B cell (primary cell): ENCODE measurements at regions not wholly inside any gene's neighbourhood (a gene's known extent, or its start where the extent isn't known, plus 50 kb on each side); places are given as distances from the start of the nearest gene placed in this dataset.

Experiments
- ATAC-seq: fragments of 200-7000 bp; cut with Tn5 transposase; one replicate; pipeline ENCODE4 v1.10.0; 2021; ENCODE audit warnings: low read depth, mild to moderate bottlenecking, moderate number of reproducible peaks, moderate library complexity
- CTCF ChIA-PET: fragments of 350-600 bp; sonication (Branson Sonifier 250); formaldehyde crosslinking; loops from one replicate; lab custom pipeline; 2021; ENCODE audit warnings: antibody characterized with exemption, inconsistent platforms; lab: Charles Lee
- POLR2A ChIA-PET: fragments of 350-600 bp; sonication (Branson Sonifier 250); formaldehyde crosslinking; loops from one replicate; lab custom pipeline; 2021; ENCODE audit warnings: antibody characterized with exemption; lab: Charles Lee
- DNase-seq: peaks from one replicate; pipeline ENCODE4 v3.0.0; 2013
- H2AFZ ChIP-seq: 2 replicates; pipeline ENCODE4 v1.6.1; 2012; ENCODE audit warnings: mild to moderate bottlenecking, low read depth, low read length; ENCODE audit not compliant: insufficient read depth, poor library complexity, severe bottlenecking
- H3K27ac ChIP-seq, 2 donors: 1 replicate in 1 of 2; 2 replicates in 1 of 2; pipeline ENCODE4 v1.5.1; 2012 to 2013; ENCODE audit warnings: low read length in 2 of 2, mild to moderate bottlenecking in 2 of 2, moderate library complexity in 1 of 2
- H3K27me3 ChIP-seq, 4 experiments: fragments of 200-600 bp in 1 of 4; sonication (generic) in 1 of 4; replicated peaks in 1 of 4; 1 replicate in 2 of 4; 2 replicates in 2 of 4; pipeline versions ENCODE4 v1.6.1 to v1.7.0; 2013 to 2016; ENCODE audit warnings: low read length in 3 of 4, mild to moderate bottlenecking in 2 of 4, mixed read lengths in 1 of 4, moderate library complexity in 1 of 4; ENCODE audit not compliant: insufficient read depth in 4 of 4, control insufficient read depth in 3 of 4; ENCODE audit errors: control extremely low read depth in 1 of 4
- H3K36me3 ChIP-seq, 2 experiments: replicated peaks in 1 of 2; 1 replicate in 1 of 2; 2 replicates in 1 of 2; pipeline versions ENCODE4 v1.6.1 to v1.7.1; 2013; ENCODE audit warnings: low read length in 1 of 2; ENCODE audit not compliant: insufficient read depth in 2 of 2, control insufficient read depth in 1 of 2; ENCODE audit errors: control extremely low read depth in 1 of 2, extremely low read depth in 1 of 2
- H3K4me1 ChIP-seq, 2 donors: fragments of 200-600 bp in 1 of 2; sonication (generic) in 1 of 2; 1 replicate in 1 of 2; 2 replicates in 1 of 2; pipeline versions ENCODE4 v1.5.1 to v1.6.1; 2013 to 2017; ENCODE audit warnings: low read length in 2 of 2; ENCODE audit not compliant: control insufficient read depth in 2 of 2, insufficient read depth in 2 of 2
- H3K4me2 ChIP-seq: replicated peaks from 2 replicates; pipeline ENCODE3; 2012; ENCODE audit warnings: mild to moderate bottlenecking, low read depth, low read length; ENCODE audit not compliant: poor library complexity, severe bottlenecking
- H3K4me3 ChIP-seq, 5 experiments: fragments of 200-600 bp in 1 of 5; sonication (generic) in 1 of 5; 1 replicate in 3 of 5; 2 replicates in 2 of 5; pipeline versions ENCODE4 v1.5.1 to v1.7.0; 2011 to 2016; ENCODE audit warnings: low read length in 4 of 5, mild to moderate bottlenecking in 4 of 5, low read depth in 2 of 5, control low read depth in 1 of 5, moderate library complexity in 1 of 5; ENCODE audit not compliant: insufficient read depth in 1 of 5; ENCODE audit errors: control extremely low read depth in 1 of 5, extremely low read depth in 1 of 5
- H3K79me2 ChIP-seq: fragments of 200-600 bp; sonication (generic); one replicate; pipeline ENCODE4 v1.6.0; 2016; ENCODE audit warnings: low read length; ENCODE audit not compliant: control insufficient read depth, insufficient read depth
- H3K9ac ChIP-seq: fragments of 200-600 bp; sonication (generic); 2 replicates; pipeline ENCODE4 v1.6.1; 2017; ENCODE audit warnings: mild to moderate bottlenecking, low read length, moderate library complexity
- H3K9me3 ChIP-seq, 3 donors: one replicate each; pipeline versions ENCODE4 v1.6.1 to v1.7.1; 2013; ENCODE audit warnings: low read length in 2 of 3; ENCODE audit not compliant: control insufficient read depth in 2 of 3, insufficient read depth in 1 of 3; ENCODE audit errors: control extremely low read depth in 1 of 3
- H4K20me1 ChIP-seq: 2 replicates; pipeline ENCODE4 v1.6.0; 2012; ENCODE audit warnings: mild to moderate bottlenecking, low read length; ENCODE audit not compliant: insufficient read depth, control insufficient read depth, poor library complexity, severe bottlenecking
- H3K27ac Mint-ChIP-seq: one replicate; pipeline ENCODE4 v1.8.0; 2021; ENCODE audit warnings: mixed read lengths
- H3K27me3 Mint-ChIP-seq: one replicate; pipeline ENCODE4 v1.8.0; 2021; ENCODE audit warnings: mixed read lengths
- H3K4me1 Mint-ChIP-seq: one replicate; pipeline ENCODE4 v1.8.0; 2021; ENCODE audit warnings: mixed read lengths
- H3K4me3 Mint-ChIP-seq: one replicate; pipeline ENCODE4 v1.8.0; 2021; ENCODE audit warnings: mixed read lengths
- H3K9me3 Mint-ChIP-seq: one replicate; pipeline ENCODE4 v1.8.0; 2022; ENCODE audit warnings: mixed read lengths; ENCODE audit not compliant: insufficient read depth
- EZH2 ChIP-seq: IDR thresholded peaks from 2 replicates; pipeline ENCODE4 v1.6.1; 2012; ENCODE audit warnings: borderline replicate concordance, low read depth, mild to moderate bottlenecking, moderate library complexity, low read length; ENCODE audit not compliant: insufficient read depth, poor library complexity, severe bottlenecking
- WGBS: methylation state at CpG from one replicate; pipeline ENCODE4 v1.1.5; 2013; ENCODE audit warnings: missing lambda C conversion rate; ENCODE audit not compliant: insufficient coverage; 5-methylcytosine and 5-hydroxymethylcytosine counted together
- intact Hi-C: fragments of 100-400 bp; cut with micrococcal nuclease; formaldehyde crosslinking; loops from one replicate; pipeline ENCODE4 v1.10.0; 2022
- TF ChIP-seq, protein P1 (sequence below): fragments of 200-600 bp; IDR thresholded peaks from one replicate; pipeline ENCODE4 v1.8.0; 2022; ENCODE audit warnings: antibody characterized with exemption, mild to moderate bottlenecking

- ATAC-seq (no peak), DNase-seq (no peak)
- Histone ChIP-seq H3K4me2 (no peak overlapping the region), H3K9ac (no peak overlapping the region), H3K36me3 (no peaks in the 10 kb centered on the region), H3K79me2 (no peaks in the 10 kb centered on the region), H3K27ac (no peak overlapping the region), H3K4me1 (no peaks in the 10 kb centered on the region), H3K27me3 (no peaks in the 10 kb centered on the region), H3K9me3 (peaks cover 0 to 6% (median 0%) of the 10 kb centered on the region in 3 donors), H3K4me3 (no peak overlapping the region), H4K20me1 (no peaks in the 10 kb centered on the region), H2AFZ (no peak overlapping the region)
- WGBS, result 78% methylated on average over 6 of the region's 8 CpGs
- H3K4me3 Mint-ChIP-seq, result no peak overlapping the region
- TF ChIP-seq, protein P1, sequence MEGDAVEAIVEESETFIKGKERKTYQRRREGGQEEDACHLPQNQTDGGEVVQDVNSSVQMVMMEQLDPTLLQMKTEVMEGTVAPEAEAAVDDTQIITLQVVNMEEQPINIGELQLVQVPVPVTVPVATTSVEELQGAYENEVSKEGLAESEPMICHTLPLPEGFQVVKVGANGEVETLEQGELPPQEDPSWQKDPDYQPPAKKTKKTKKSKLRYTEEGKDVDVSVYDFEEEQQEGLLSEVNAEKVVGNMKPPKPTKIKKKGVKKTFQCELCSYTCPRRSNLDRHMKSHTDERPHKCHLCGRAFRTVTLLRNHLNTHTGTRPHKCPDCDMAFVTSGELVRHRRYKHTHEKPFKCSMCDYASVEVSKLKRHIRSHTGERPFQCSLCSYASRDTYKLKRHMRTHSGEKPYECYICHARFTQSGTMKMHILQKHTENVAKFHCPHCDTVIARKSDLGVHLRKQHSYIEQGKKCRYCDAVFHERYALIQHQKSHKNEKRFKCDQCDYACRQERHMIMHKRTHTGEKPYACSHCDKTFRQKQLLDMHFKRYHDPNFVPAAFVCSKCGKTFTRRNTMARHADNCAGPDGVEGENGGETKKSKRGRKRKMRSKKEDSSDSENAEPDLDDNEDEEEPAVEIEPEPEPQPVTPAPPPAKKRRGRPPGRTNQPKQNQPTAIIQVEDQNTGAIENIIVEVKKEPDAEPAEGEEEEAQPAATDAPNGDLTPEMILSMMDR, result no peak
- no peak for TF ChIP-seq EZH2
- POLR2A ChIA-PET, result no interaction called here
- CTCF ChIA-PET, result interaction anchor here (1.5 kb wide), 1 partner anchor 12 kb away, joined by 3 read pairs; no protein-coding TSS in a partner anchor
- H3K27ac Mint-ChIP-seq, result no peak overlapping the region
- no peaks in the 10 kb centered on the region for H3K4me1 Mint-ChIP-seq
- intact Hi-C loops, result no loop called here
- H3K9me3 Mint-ChIP-seq, result no peaks in the 10 kb centered on the region
- peaks cover 28% of the 10 kb centered on the region for H3K27me3 Mint-ChIP-seq
Observed at GRCh38 chr1:90591355-90591969, 125.6 kb downstream of the BARHL2 start.

- Mint-ChIP-seq H3K27me3 (peaks cover 16% of the 10 kb centered on the region), H3K9me3 (no peaks in the 10 kb centered on the region), H3K4me1 (no peaks in the 10 kb centered on the region), H3K4me3 (no peak overlapping the region), H3K27ac (no peak overlapping the region)
- Histone ChIP-seq H3K4me1 (no peaks in the 10 kb centered on the region), H3K79me2 (no peaks in the 10 kb centered on the region), H3K36me3 (no peaks in the 10 kb centered on the region), H3K4me2 (no peak overlapping the region), H3K27me3 (no peaks in the 10 kb centered on the region), H3K27ac (no peak overlapping the region), H3K4me3 (no peak overlapping the region), H3K9ac (no peak overlapping the region), H2AFZ (no peak overlapping the region), H3K9me3 (no peaks in the 10 kb centered on the region), H4K20me1 (no peaks in the 10 kb centered on the region)
- CTCF ChIA-PET, result interaction anchor here (1.4 to 7.3 kb wide), 5 partner anchors 10 to 585 kb away, joined by 3 to 75 read pairs (median 8); no protein-coding TSS in a partner anchor
- TF ChIP-seq EZH2, result no peak
- TF ChIP-seq, protein P1, result no peak
- no peak for DNase-seq
- POLR2A ChIA-PET, result no interaction called here
- ATAC-seq, result no peak
- intact Hi-C loops, result no loop called here
- 57% methylated on average over 1 of the region's 3 CpGs for WGBS
Observed at GRCh38 chr1:90580176-90580575, 136.9 kb downstream of the BARHL2 start.
